ENCODE measurements at regions not wholly inside any gene's neighbourhood (a gene's known extent, or its start where the extent isn't known, plus 50 kb on each side); places are given as distances from the start of the nearest gene placed in this dataset.

DNA sequence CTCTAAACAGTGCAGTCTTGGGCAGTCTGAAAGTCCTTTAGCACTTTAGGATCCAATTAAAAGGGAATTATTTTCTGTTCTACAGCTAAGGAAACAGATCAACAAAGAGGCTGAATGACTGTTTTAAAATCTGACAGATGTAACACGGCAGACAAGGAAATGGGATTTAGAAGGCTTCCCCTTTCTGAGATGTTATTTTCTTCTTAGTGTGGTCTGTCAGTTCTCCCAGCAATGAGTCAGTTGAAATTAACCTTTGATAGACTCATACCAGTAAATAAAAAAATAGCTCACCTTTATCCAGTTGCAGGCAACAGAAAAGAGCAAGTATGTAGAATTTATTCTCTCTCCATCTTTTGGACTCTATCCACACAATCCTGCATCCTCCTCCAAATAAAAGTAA, 98.1 kb downstream of the NEDD1 start:
- Mint-ChIP-seq H3K27me3 (ENCODE audit: low read depth in 3 of 3) (no peaks in the 10 kb centered on the region), H3K27ac (no peak overlapping the region), H3K4me3 (no peak overlapping the region), H3K36me3 (no peaks in the 10 kb centered on the region), H3K4me1 (no peaks in the 10 kb centered on the region), H3K9me3 (no peaks in the 10 kb centered on the region)
- Histone ChIP-seq H3K4me2 (replicated peaks; ENCODE audit: extremely low read depth, low read length, poor library complexity, severe bottlenecking) (no peak overlapping the region), H3K4me3 (replicated peaks in 1 of 3; ENCODE audit: low read depth in 2 of 3, low read length in 3 of 3) (no peak overlapping the region), H4K20me1 (ENCODE audit: insufficient read depth, low read length) (no peaks in the 10 kb centered on the region), H3K4me1 (ENCODE audit: control insufficient read depth in 1 of 2, insufficient read depth in 2 of 2, low read length in 2 of 2) (no peaks in the 10 kb centered on the region), H3K36me3 (replicated peaks in 1 of 2; ENCODE audit: control insufficient read depth in 1 of 2, insufficient read depth in 2 of 2, low read length in 2 of 2) (no peaks in the 10 kb centered on the region), H3K27ac (ENCODE audit: low read depth in 1 of 2, low read length in 2 of 2) (no peak overlapping the region), H2AFZ (ENCODE audit: insufficient read depth, low read depth, low read length, poor library complexity, severe bottlenecking) (no peak overlapping the region), H3K9me3 (replicated peaks in 1 of 2; ENCODE audit: control insufficient read depth in 1 of 2, insufficient read depth in 1 of 2, low read length in 2 of 2) (no peaks in the 10 kb centered on the region), H3K79me2 (ENCODE audit: insufficient read depth, low read length) (no peaks in the 10 kb centered on the region), H3K27me3 (ENCODE audit: control insufficient read depth in 2 of 2, insufficient read depth in 2 of 2, low read length in 2 of 2) (no peaks in the 10 kb centered on the region), H3K9ac (ENCODE audit: insufficient read depth, low read length, poor library complexity, severe bottlenecking) (no peak overlapping the region)
- TF ChIP-seq, protein P1, sequence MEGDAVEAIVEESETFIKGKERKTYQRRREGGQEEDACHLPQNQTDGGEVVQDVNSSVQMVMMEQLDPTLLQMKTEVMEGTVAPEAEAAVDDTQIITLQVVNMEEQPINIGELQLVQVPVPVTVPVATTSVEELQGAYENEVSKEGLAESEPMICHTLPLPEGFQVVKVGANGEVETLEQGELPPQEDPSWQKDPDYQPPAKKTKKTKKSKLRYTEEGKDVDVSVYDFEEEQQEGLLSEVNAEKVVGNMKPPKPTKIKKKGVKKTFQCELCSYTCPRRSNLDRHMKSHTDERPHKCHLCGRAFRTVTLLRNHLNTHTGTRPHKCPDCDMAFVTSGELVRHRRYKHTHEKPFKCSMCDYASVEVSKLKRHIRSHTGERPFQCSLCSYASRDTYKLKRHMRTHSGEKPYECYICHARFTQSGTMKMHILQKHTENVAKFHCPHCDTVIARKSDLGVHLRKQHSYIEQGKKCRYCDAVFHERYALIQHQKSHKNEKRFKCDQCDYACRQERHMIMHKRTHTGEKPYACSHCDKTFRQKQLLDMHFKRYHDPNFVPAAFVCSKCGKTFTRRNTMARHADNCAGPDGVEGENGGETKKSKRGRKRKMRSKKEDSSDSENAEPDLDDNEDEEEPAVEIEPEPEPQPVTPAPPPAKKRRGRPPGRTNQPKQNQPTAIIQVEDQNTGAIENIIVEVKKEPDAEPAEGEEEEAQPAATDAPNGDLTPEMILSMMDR (IDR thresholded peaks at IDR 0.05): no peak
- WGBS (ENCODE audit: insufficient coverage): no CpG with 5 or more reads among the region's 1 CpG
- DNase-seq: no peak
- intact Hi-C loops (cut with micrococcal nuclease): no loop called here

- Mint-ChIP-seq H3K36me3 (no peaks in the 10 kb centered on the region), H3K9me3 (no peaks in the 10 kb centered on the region), H3K27ac (no peak overlapping the region), H3K4me1 (no peaks in the 10 kb centered on the region), H3K4me3 (no peak overlapping the region), H3K27me3 (ENCODE audit: low read depth in 3 of 3) (no peaks in the 10 kb centered on the region)
- H3K79me2 ChIP-seq (ENCODE audit: insufficient read depth, low read length): no peaks in the 10 kb centered on the region
- TF ChIP-seq, protein P1 (IDR thresholded peaks at IDR 0.05): no peak
- no peak overlapping the region for H2AFZ ChIP-seq (ENCODE audit: insufficient read depth, low read depth, low read length, poor library complexity, severe bottlenecking)
- H3K9ac ChIP-seq (ENCODE audit: insufficient read depth, low read length, poor library complexity, severe bottlenecking): no peak overlapping the region
- no peaks in the 10 kb centered on the region for H3K9me3 ChIP-seq (replicated peaks in 1 of 2; ENCODE audit: control insufficient read depth in 1 of 2, insufficient read depth in 1 of 2, low read length in 2 of 2)
- H3K4me2 ChIP-seq (replicated peaks; ENCODE audit: extremely low read depth, low read length, poor library complexity, severe bottlenecking): no peak overlapping the region
- no peaks in the 10 kb centered on the region for H3K4me1 ChIP-seq (ENCODE audit: control insufficient read depth in 1 of 2, insufficient read depth in 2 of 2, low read length in 2 of 2)
- H3K36me3 ChIP-seq (replicated peaks in 1 of 2; ENCODE audit: control insufficient read depth in 1 of 2, insufficient read depth in 2 of 2, low read length in 2 of 2): no peaks in the 10 kb centered on the region
- DNase-seq: no peak
- WGBS (ENCODE audit: insufficient coverage): 100% methylated on average over 3 of the region's 3 CpGs
- H3K4me3 ChIP-seq (replicated peaks in 1 of 3; ENCODE audit: low read depth in 2 of 3, low read length in 3 of 3): no peak overlapping the region
- H4K20me1 ChIP-seq (ENCODE audit: insufficient read depth, low read length): no peaks in the 10 kb centered on the region
- H3K27ac ChIP-seq (ENCODE audit: low read depth in 1 of 2, low read length in 2 of 2): no peak overlapping the region
- H3K27me3 ChIP-seq (ENCODE audit: control insufficient read depth in 2 of 2, insufficient read depth in 2 of 2, low read length in 2 of 2): no peaks in the 10 kb centered on the region
- intact Hi-C loops (cut with micrococcal nuclease): no loop called here
Measured at GRCh38 chr12:97005646-97006045, 98.6 kb downstream of the NEDD1 start.
